Suprapubic skin (tissue), 4 donors: ENCODE measurements at regions not wholly inside any gene's neighbourhood (a gene's known extent, or its start where the extent isn't known, plus 50 kb on each side); places are given as distances from the start of the nearest gene placed in this dataset.
"Not testable (repeated sequence)": the region's sequence is repeated elsewhere in the genome, so short reads cannot be mapped to it uniquely, and the experiment has no call there.

Experiments used
- DNase-seq, 2 donors: peaks; one replicate each; pipeline ENCODE4 v3.0.0-alpha.2; 2019; ENCODE audit warnings: low spot score in 2 of 2
- H3K27ac ChIP-seq: fragments of 200-600 bp; sonication (generic); one replicate; pipeline ENCODE4 v1.5.1; 2019
- H3K27me3 ChIP-seq: fragments of 200-600 bp; sonication (generic); one replicate; pipeline ENCODE4 v1.5.1; 2019
- H3K36me3 ChIP-seq: fragments of 200-600 bp; sonication (generic); one replicate; pipeline ENCODE4 v1.5.1; 2019
- H3K4me1 ChIP-seq: fragments of 200-600 bp; sonication (generic); one replicate; pipeline ENCODE4 v1.5.1; 2019
- H3K4me3 ChIP-seq: fragments of 200-600 bp; sonication (generic); one replicate; pipeline ENCODE4 v1.5.1; 2019; ENCODE audit warnings: mild to moderate bottlenecking
- H3K9me3 ChIP-seq: fragments of 200-600 bp; sonication (generic); one replicate; pipeline ENCODE4 v1.5.1; 2019
- EP300 ChIP-seq: sonication (generic); formaldehyde crosslinking; IDR thresholded peaks from one replicate; pipeline ENCODE4 v1.6.1; 2017; ENCODE audit warnings: antibody characterized with exemption
- POLR2A ChIP-seq, 2 donors: fragments of 450-650 bp; IDR thresholded peaks; one replicate each; pipeline ENCODE4 v1.6.1; 2017; ENCODE audit warnings: antibody characterized with exemption in 2 of 2, mild to moderate bottlenecking in 2 of 2, moderate library complexity in 2 of 2
- POLR2AphosphoS5 ChIP-seq, 3 donors: sonication (generic); formaldehyde crosslinking; IDR thresholded peaks; one replicate each; pipeline ENCODE4 v1.6.1; 2017; ENCODE audit warnings: antibody characterized with exemption in 3 of 3
- WGBS: methylation state at CpG from one replicate; pipeline ENCODE4 v1.1.5; 2018; 5-methylcytosine and 5-hydroxymethylcytosine counted together
- TF ChIP-seq, protein P1 (sequence below), 2 donors: fragments of 200-600 bp in 1 of 2; fragments of 450-650 bp in 1 of 2; sonication (generic) in 1 of 2; IDR thresholded peaks; one replicate each; pipeline ENCODE4 v1.5.1; 2016 to 2019; ENCODE audit warnings: antibody characterized with exemption in 2 of 2, mild to moderate bottlenecking in 1 of 2, moderate library complexity in 1 of 2

DNA sequence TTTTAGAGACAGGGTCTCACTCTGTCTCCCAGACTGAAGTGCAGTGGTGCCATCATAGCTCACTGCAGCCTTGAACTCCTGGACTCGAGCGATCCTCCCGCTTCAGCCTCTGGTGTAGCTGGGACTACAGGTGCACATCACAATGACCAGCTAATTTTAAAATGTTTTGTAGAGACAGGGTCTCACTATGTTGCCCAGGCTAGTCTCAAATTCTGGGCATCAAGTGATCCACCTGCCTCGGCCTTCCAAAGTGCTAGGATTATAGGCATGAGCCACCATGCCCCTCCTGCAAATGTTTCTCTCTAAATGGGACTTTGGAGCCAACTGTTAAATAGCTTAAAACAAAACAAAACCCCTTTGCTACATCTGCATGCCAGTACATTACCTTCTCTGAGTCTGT, 82.2 kb upstream of the BRD7 start:
- whole genome bisulfite sequencing = 83% methylated on average over 4 of the region's 4 CpGs
- Histone ChIP-seq H3K27me3 (peaks cover 8% of the 10 kb centered on the region), H3K9me3 (no peaks in the 10 kb centered on the region), H3K4me3 (no peak overlapping the region), H3K36me3 (no peaks in the 10 kb centered on the region), H3K27ac (no peak overlapping the region), H3K4me1 (no peaks in the 10 kb centered on the region)
- TF ChIP-seq, protein P1, sequence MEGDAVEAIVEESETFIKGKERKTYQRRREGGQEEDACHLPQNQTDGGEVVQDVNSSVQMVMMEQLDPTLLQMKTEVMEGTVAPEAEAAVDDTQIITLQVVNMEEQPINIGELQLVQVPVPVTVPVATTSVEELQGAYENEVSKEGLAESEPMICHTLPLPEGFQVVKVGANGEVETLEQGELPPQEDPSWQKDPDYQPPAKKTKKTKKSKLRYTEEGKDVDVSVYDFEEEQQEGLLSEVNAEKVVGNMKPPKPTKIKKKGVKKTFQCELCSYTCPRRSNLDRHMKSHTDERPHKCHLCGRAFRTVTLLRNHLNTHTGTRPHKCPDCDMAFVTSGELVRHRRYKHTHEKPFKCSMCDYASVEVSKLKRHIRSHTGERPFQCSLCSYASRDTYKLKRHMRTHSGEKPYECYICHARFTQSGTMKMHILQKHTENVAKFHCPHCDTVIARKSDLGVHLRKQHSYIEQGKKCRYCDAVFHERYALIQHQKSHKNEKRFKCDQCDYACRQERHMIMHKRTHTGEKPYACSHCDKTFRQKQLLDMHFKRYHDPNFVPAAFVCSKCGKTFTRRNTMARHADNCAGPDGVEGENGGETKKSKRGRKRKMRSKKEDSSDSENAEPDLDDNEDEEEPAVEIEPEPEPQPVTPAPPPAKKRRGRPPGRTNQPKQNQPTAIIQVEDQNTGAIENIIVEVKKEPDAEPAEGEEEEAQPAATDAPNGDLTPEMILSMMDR (IDR thresholded peaks at IDR 0.05) = no peak
- no peak for TF ChIP-seq POLR2AphosphoS5 (IDR thresholded peaks at IDR 0.05)
- no peak for TF ChIP-seq EP300
- no peak for TF ChIP-seq POLR2A (IDR thresholded peaks at IDR 0.05)
- no peak for DNase-seq

- Histone ChIP-seq H3K9me3 (no peaks in the 10 kb centered on the region), H3K36me3 (no peaks in the 10 kb centered on the region), H3K27ac (no peak overlapping the region), H3K27me3 (peaks cover 5% of the 10 kb centered on the region), H3K4me1 (no peaks in the 10 kb centered on the region), H3K4me3 (no peak overlapping the region)
- 68% methylated on average over 6 of the region's 6 CpGs for WGBS
- no peak for DNase-seq
- TF ChIP-seq POLR2AphosphoS5 (IDR thresholded peaks at IDR 0.05) (no peak), POLR2A (IDR thresholded peaks at IDR 0.05) (no peak), EP300 (no peak)
- TF ChIP-seq, protein P1 (IDR thresholded peaks at IDR 0.05) = no peak
These were observed 81.0 kb upstream of the BRD7 start for GRCh38 chr16:50449800-50450199.

GRCh38 chr16:50448981-50449380, 80.2 kb upstream of the BRD7 start:
- H3K27me3 ChIP-seq = peaks cover 4% of the 10 kb centered on the region
- H3K4me3 ChIP-seq = no peak overlapping the region
- H3K4me1 ChIP-seq = no peaks in the 10 kb centered on the region
- no peak for TF ChIP-seq POLR2A (IDR thresholded peaks at IDR 0.05)
- no peak for TF ChIP-seq POLR2AphosphoS5 (IDR thresholded peaks at IDR 0.05)
- TF ChIP-seq EP300 = no peak
- TF ChIP-seq, protein P1 (IDR thresholded peaks at IDR 0.05) = no peak
- no peak for DNase-seq
- no peak overlapping the region for H3K27ac ChIP-seq
- 84% methylated on average over 10 of the region's 10 CpGs for WGBS
- H3K9me3 ChIP-seq = no peaks in the 10 kb centered on the region
- H3K36me3 ChIP-seq = no peaks in the 10 kb centered on the region

- WGBS = 73% methylated on average over 8 of the region's 8 CpGs
- DNase-seq = no peak
- no peak overlapping the region for H3K4me3 ChIP-seq
- no peaks in the 10 kb centered on the region for H3K9me3 ChIP-seq
- H3K4me1 ChIP-seq = no peaks in the 10 kb centered on the region
- no peaks in the 10 kb centered on the region for H3K36me3 ChIP-seq
- TF ChIP-seq POLR2AphosphoS5 (IDR thresholded peaks at IDR 0.05) (no peak), POLR2A (IDR thresholded peaks at IDR 0.05) (no peak), EP300 (no peak)
- TF ChIP-seq, protein P1 (IDR thresholded peaks at IDR 0.05) = no peak
- H3K27ac ChIP-seq = no peak overlapping the region
- peaks cover 4% of the 10 kb centered on the region for H3K27me3 ChIP-seq
These were observed 79.7 kb upstream of the BRD7 start for GRCh38 chr16:50448522-50448921.

GRCh38 chr16:50447386-50447785, 78.6 kb upstream of the BRD7 start:
- not testable (repeated sequence) for H3K4me3 ChIP-seq, DNase-seq, H3K36me3 ChIP-seq, H3K4me1 ChIP-seq, H3K27me3 ChIP-seq, H3K9me3 ChIP-seq, H3K27ac ChIP-seq
- whole genome bisulfite sequencing = 90% methylated on average over 8 of the region's 8 CpGs

DNA sequence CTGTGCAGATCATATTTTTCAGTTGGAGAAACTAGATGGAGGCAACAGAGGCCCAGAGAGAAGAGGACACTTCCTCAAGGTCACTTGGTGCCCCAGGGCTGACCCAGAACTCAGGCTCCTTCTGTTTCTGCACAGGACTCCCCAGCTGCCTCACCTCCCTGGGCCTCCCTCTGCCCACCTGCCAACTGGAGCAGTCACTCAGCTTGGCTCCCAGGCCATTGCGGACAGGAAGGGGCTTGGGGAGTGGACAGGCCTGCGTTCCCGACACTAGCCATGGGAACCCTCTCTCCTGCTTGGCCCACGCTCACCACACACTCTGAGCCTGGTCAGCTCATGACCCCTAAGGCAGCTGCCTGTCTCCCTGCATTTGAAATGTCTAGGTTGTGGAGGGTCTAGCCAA, 78.1 kb upstream of the BRD7 start:
- no peak for TF ChIP-seq POLR2AphosphoS5 (IDR thresholded peaks at IDR 0.05)
- no peak for TF ChIP-seq EP300
- TF ChIP-seq POLR2A (IDR thresholded peaks at IDR 0.05) = no peak
- TF ChIP-seq, protein P1 (IDR thresholded peaks at IDR 0.05) = no peak
- Histone ChIP-seq H3K4me3 (no peak overlapping the region), H3K4me1 (no peaks in the 10 kb centered on the region), H3K27me3 (peaks cover 4% of the 10 kb centered on the region), H3K36me3 (no peaks in the 10 kb centered on the region), H3K9me3 (no peaks in the 10 kb centered on the region), H3K27ac (no peak overlapping the region)
- WGBS = 100% methylated on average over 1 of the region's 4 CpGs
- DNase-seq = peak in 1 of 2 donors; percentile 57
